NCI-H187 treated with DMSO at 0.1 percent for 48 hours (cell line): ENCODE measurements at regions not wholly inside any gene's neighbourhood (a gene's known extent, or its start where the extent isn't known, plus 50 kb on each side); places are given as distances from the start of the nearest gene placed in this dataset.
"Not testable (repeated sequence)": the region's sequence is repeated elsewhere in the genome, so short reads cannot be mapped to it uniquely, and the experiment has no call there.

Source experiments
- DNase-seq: peaks from one replicate; lab custom pipeline; 2025; lab: John Stamatoyannopoulos, UW

GRCh38 chr17:64772845-64773299 lies 110.8 kb upstream of the SMURF2 start:
- no peak for DNase-seq

GRCh38 chr17:64771980-64772844 lies 110.1 kb upstream of the SMURF2 start:
- DNase-seq, result no peak

GRCh38 chr17:64769712-64770111 lies 107.6 kb upstream of the SMURF2 start:
- DNase-seq, result no peak

- DNase-seq, result no peak
Observed at GRCh38 chr17:64767269-64767997, 105.3 kb upstream of the SMURF2 start.

- no peak for DNase-seq
Observed at GRCh38 chr17:64765191-64765889, 103.2 kb upstream of the SMURF2 start.

- DNase-seq, result no peak
Observed at GRCh38 chr17:64750891-64751677, 89.0 kb upstream of the SMURF2 start.

- no peak for DNase-seq
Observed at GRCh38 chr17:64750478-64750877, 88.4 kb upstream of the SMURF2 start.

GRCh38 chr17:64749306-64749705 lies 87.2 kb upstream of the SMURF2 start:
- DNase-seq, result no peak

- no peak for DNase-seq
Observed at GRCh38 chr17:64747938-64748540, 85.9 kb upstream of the SMURF2 start.

- DNase-seq, result no peak
Observed at GRCh38 chr17:64742326-64742725, 80.2 kb upstream of the SMURF2 start.

- DNase-seq, result not testable (repeated sequence)
Observed at GRCh38 chr17:64741916-64742315, 79.8 kb upstream of the SMURF2 start.

- DNase-seq, result no peak
Observed at GRCh38 chr17:64741038-64741641, 79.0 kb upstream of the SMURF2 start.

GRCh38 chr17:64739316-64740058 lies 77.4 kb upstream of the SMURF2 start:
- no peak for DNase-seq

- no peak for DNase-seq
Observed at GRCh38 chr17:64736804-64737492, 74.8 kb upstream of the SMURF2 start.

GRCh38 chr17:64732336-64733006 lies 70.4 kb upstream of the SMURF2 start:
- DNase-seq, result no peak

GRCh38 chr17:64730023-64730422 lies 67.9 kb upstream of the SMURF2 start:
- not testable (repeated sequence) for DNase-seq

GRCh38 chr17:64729201-64729600 lies 67.1 kb upstream of the SMURF2 start:
- no peak for DNase-seq

GRCh38 chr17:64728041-64728695 lies 66.1 kb upstream of the SMURF2 start:
- DNase-seq, result no peak
